HEK293 (cell line): ENCODE measurements at regions not wholly inside any gene's neighbourhood (a gene's known extent, or its start where the extent isn't known, plus 50 kb on each side); places are given as distances from the start of the nearest gene placed in this dataset.

Experiments used
- ZNF311 ChIP-seq: fragments of 450-650 bp; formaldehyde crosslinking; IDR thresholded peaks from 2 replicates; pipeline ENCODE4 v1.5.1; 2017; ENCODE audit warnings: missing biosample characterization, missing genetic modification characterization, borderline replicate concordance
- ZNF561 ChIP-seq: fragments of 450-650 bp; IDR thresholded peaks from 2 replicates; pipeline ENCODE4 v1.5.1; 2018; ENCODE audit warnings: missing biosample characterization, missing genetic modification characterization, borderline replicate concordance
- TF ChIP-seq, protein P1 (sequence below): fragments of 450-650 bp; formaldehyde crosslinking; IDR thresholded peaks from 2 replicates; pipeline ENCODE4 v1.5.1; 2016; ENCODE audit warnings: missing biosample characterization, missing genetic modification characterization

- no peak for TF ChIP-seq ZNF311 (tag by site-specific recombination)
- TF ChIP-seq, protein P1, sequence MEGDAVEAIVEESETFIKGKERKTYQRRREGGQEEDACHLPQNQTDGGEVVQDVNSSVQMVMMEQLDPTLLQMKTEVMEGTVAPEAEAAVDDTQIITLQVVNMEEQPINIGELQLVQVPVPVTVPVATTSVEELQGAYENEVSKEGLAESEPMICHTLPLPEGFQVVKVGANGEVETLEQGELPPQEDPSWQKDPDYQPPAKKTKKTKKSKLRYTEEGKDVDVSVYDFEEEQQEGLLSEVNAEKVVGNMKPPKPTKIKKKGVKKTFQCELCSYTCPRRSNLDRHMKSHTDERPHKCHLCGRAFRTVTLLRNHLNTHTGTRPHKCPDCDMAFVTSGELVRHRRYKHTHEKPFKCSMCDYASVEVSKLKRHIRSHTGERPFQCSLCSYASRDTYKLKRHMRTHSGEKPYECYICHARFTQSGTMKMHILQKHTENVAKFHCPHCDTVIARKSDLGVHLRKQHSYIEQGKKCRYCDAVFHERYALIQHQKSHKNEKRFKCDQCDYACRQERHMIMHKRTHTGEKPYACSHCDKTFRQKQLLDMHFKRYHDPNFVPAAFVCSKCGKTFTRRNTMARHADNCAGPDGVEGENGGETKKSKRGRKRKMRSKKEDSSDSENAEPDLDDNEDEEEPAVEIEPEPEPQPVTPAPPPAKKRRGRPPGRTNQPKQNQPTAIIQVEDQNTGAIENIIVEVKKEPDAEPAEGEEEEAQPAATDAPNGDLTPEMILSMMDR (tag by site-specific recombination): no peak
- TF ChIP-seq ZNF561 (tag by site-specific recombination): no peak
These were observed 329.5 kb downstream of the CDH2 start for GRCh38 chr18:27847412-27847811.
